ENCODE measurements at regions not wholly inside any gene's neighbourhood (a gene's known extent, or its start where the extent isn't known, plus 50 kb on each side); places are given as distances from the start of the nearest gene placed in this dataset.

- TF ChIP-seq CTCF (IDR thresholded peaks at IDR 0.05; ENCODE audit: unreplicated experiment), result no peak
- no peak for DNase-seq (ENCODE audit: unreplicated experiment)
- H3K4me3 Mint-ChIP-seq (ENCODE audit: unreplicated experiment), result no peak overlapping the region
- H3K9me3 Mint-ChIP-seq (ENCODE audit: unreplicated experiment), result no peaks in the 10 kb centered on the region
- no peaks in the 10 kb centered on the region for H3K4me1 Mint-ChIP-seq (ENCODE audit: insufficient read depth, unreplicated experiment)
- CTCF ChIA-PET, result interaction anchor here (0.6 kb wide), 1 partner anchor 518 kb away, joined by 3 read pairs; no protein-coding TSS in a partner anchor
- intact Hi-C loops (cut with micrococcal nuclease), result no loop called here
- no peaks in the 10 kb centered on the region for H3K36me3 Mint-ChIP-seq (ENCODE audit: insufficient read depth, unreplicated experiment)
- H3K27me3 Mint-ChIP-seq (ENCODE audit: insufficient read depth, unreplicated experiment), result peaks cover 46% of the 10 kb centered on the region
- BruUV-seq (replicated peaks), result no TSS peak
- H3K27ac Mint-ChIP-seq (ENCODE audit: low read depth, unreplicated experiment), result no peak overlapping the region
- POLR2A ChIA-PET, result interaction anchor here (0.6 to 1.0 kb wide), 4 partner anchors 12 to 1630 kb away, joined by 3 to 4 read pairs (median 3); no protein-coding TSS in a partner anchor
These were observed 190.1 kb downstream of the CDCA7 start for GRCh38 chr2:173544641-173545363.

GRCh38 chr2:173545364-173545763 lies 190.7 kb downstream of the CDCA7 start:
- CTCF ChIA-PET, result interaction anchor here (0.6 kb wide), 1 partner anchor 518 kb away, joined by 3 read pairs; no protein-coding TSS in a partner anchor

GRCh38 chr2:173547499-173547898 lies 192.8 kb downstream of the CDCA7 start:
- POLR2A ChIA-PET, result no interaction called here
- H3K4me1 Mint-ChIP-seq (ENCODE audit: insufficient read depth, unreplicated experiment), result no peaks in the 10 kb centered on the region
- H3K27me3 Mint-ChIP-seq (ENCODE audit: insufficient read depth, unreplicated experiment), result peaks cover 46% of the 10 kb centered on the region
- TF ChIP-seq CTCF (IDR thresholded peaks at IDR 0.05; ENCODE audit: unreplicated experiment), result no peak
- DNase-seq (ENCODE audit: unreplicated experiment), result no peak
- H3K27ac Mint-ChIP-seq (ENCODE audit: low read depth, unreplicated experiment), result no peak overlapping the region
- CTCF ChIA-PET, result interaction anchor here (0.5 kb wide), 1 partner anchor 322 kb away, joined by 3 read pairs; no protein-coding TSS in a partner anchor
- no peaks in the 10 kb centered on the region for H3K36me3 Mint-ChIP-seq (ENCODE audit: insufficient read depth, unreplicated experiment)
- H3K9me3 Mint-ChIP-seq (ENCODE audit: unreplicated experiment), result peaks cover 12% of the 10 kb centered on the region
- BruUV-seq (replicated peaks), result no TSS peak
- H3K4me3 Mint-ChIP-seq (ENCODE audit: unreplicated experiment), result no peak overlapping the region
- intact Hi-C loops (cut with micrococcal nuclease), result no loop called here

More at GRCh38 chr2:173545364-173545763, 190.7 kb downstream of the CDCA7 start:
- no TSS peak for BruUV-seq (replicated peaks)
- Mint-ChIP-seq H3K4me3 (ENCODE audit: unreplicated experiment) (no peak overlapping the region), H3K9me3 (ENCODE audit: unreplicated experiment) (no peaks in the 10 kb centered on the region), H3K27me3 (ENCODE audit: insufficient read depth, unreplicated experiment) (peaks cover 46% of the 10 kb centered on the region), H3K36me3 (ENCODE audit: insufficient read depth, unreplicated experiment) (no peaks in the 10 kb centered on the region), H3K27ac (ENCODE audit: low read depth, unreplicated experiment) (no peak overlapping the region), H3K4me1 (ENCODE audit: insufficient read depth, unreplicated experiment) (no peaks in the 10 kb centered on the region)
- no peak for DNase-seq (ENCODE audit: unreplicated experiment)
- no peak for TF ChIP-seq CTCF (IDR thresholded peaks at IDR 0.05; ENCODE audit: unreplicated experiment)
- intact Hi-C loops (cut with micrococcal nuclease), result no loop called here
- POLR2A ChIA-PET, result interaction anchor here (1.0 kb wide), 2 partner anchors 11 to 126 kb away, joined by 3 to 4 read pairs; no protein-coding TSS in a partner anchor

- peaks cover 12% of the 10 kb centered on the region for H3K9me3 Mint-ChIP-seq (ENCODE audit: unreplicated experiment)
- peaks cover 36% of the 10 kb centered on the region for H3K27me3 Mint-ChIP-seq (ENCODE audit: insufficient read depth, unreplicated experiment)
- H3K4me1 Mint-ChIP-seq (ENCODE audit: insufficient read depth, unreplicated experiment), result no peaks in the 10 kb centered on the region
- TF ChIP-seq CTCF (IDR thresholded peaks at IDR 0.05; ENCODE audit: unreplicated experiment), result no peak
- H3K27ac Mint-ChIP-seq (ENCODE audit: low read depth, unreplicated experiment), result no peak overlapping the region
- peak; percentile 25 for DNase-seq (ENCODE audit: unreplicated experiment)
- no peak overlapping the region for H3K4me3 Mint-ChIP-seq (ENCODE audit: unreplicated experiment)
- intact Hi-C loops (cut with micrococcal nuclease), result no loop called here
- BruUV-seq (replicated peaks), result no TSS peak
- CTCF ChIA-PET, result interaction anchor here (0.7 kb wide), 1 partner anchor 26 kb away, joined by 3 read pairs; no protein-coding TSS in a partner anchor
- H3K36me3 Mint-ChIP-seq (ENCODE audit: insufficient read depth, unreplicated experiment), result no peaks in the 10 kb centered on the region
- POLR2A ChIA-PET, result no interaction called here
These were observed 195.5 kb downstream of the CDCA7 start for GRCh38 chr2:173550143-173550542.
